ENCODE measurements at regions not wholly inside any gene's neighbourhood (a gene's known extent, or its start where the extent isn't known, plus 50 kb on each side); places are given as distances from the start of the nearest gene placed in this dataset.

DNA sequence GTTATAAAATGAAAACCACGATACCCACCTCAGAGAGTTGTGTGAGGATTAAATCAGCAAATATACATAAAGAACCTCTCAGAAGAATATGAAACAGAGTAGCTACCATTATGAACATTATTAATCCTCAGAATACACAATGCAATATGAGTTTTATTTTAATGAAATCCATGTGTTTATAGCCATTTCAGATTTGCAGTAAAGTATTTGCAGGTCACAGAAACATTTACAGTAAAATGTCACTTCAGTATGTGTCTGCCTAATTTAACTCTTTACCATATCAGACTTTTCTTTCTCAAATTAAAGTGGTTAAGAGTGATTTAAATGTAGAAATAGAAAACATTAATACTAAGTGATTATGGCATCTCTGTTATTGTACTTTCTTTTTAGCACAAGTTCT, 365.2 kb upstream of the MPDZ start:
- Histone ChIP-seq H3K27ac (ENCODE audit: low read length) (no peak overlapping the region), H3K9me3 (ENCODE audit: control insufficient read depth in 1 of 2, low read length in 2 of 2) (peaks cover 0 to 6% of the 10 kb centered on the region in 2 donors), H3K27me3 (ENCODE audit: low read depth, low read length) (no peaks in the 10 kb centered on the region), H3K36me3 (ENCODE audit: control insufficient read depth in 1 of 2, insufficient read depth in 2 of 2, low read length in 2 of 2) (no peaks in the 10 kb centered on the region), H3K4me1 (ENCODE audit: control insufficient read depth in 1 of 2, insufficient read depth in 2 of 2, low read length in 2 of 2) (no peaks in the 10 kb centered on the region), H3K4me3 (ENCODE audit: low read depth in 1 of 2, low read length in 2 of 2) (no peak overlapping the region)

DNA sequence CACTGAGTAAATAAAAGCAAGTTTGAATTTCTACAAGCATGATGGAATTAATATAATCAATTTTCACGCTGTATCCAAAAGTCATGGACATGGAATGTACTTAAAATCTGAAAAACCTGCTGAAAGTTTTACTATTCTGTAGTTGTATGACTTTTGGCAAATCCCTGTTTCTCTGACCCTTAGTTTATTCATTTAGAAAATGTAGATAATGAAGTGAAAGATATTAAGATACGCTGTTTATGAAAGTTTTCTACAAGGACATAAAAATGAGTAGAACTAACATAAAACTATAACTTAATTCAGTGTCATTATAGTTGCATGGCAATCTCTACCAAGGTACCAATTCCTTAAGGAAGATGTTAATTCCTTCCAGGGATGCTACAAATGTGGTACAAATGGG, 363.2 kb upstream of the MPDZ start:
- Histone ChIP-seq H3K4me1 (ENCODE audit: control insufficient read depth in 1 of 2, insufficient read depth in 2 of 2, low read length in 2 of 2) (no peaks in the 10 kb centered on the region), H3K4me3 (ENCODE audit: low read depth in 1 of 2, low read length in 2 of 2) (no peak overlapping the region), H3K27me3 (ENCODE audit: low read depth, low read length) (no peaks in the 10 kb centered on the region), H3K36me3 (ENCODE audit: control insufficient read depth in 1 of 2, insufficient read depth in 2 of 2, low read length in 2 of 2) (no peaks in the 10 kb centered on the region), H3K27ac (ENCODE audit: low read length) (no peak overlapping the region), H3K9me3 (ENCODE audit: control insufficient read depth in 1 of 2, low read length in 2 of 2) (no peaks in the 10 kb centered on the region)

DNA sequence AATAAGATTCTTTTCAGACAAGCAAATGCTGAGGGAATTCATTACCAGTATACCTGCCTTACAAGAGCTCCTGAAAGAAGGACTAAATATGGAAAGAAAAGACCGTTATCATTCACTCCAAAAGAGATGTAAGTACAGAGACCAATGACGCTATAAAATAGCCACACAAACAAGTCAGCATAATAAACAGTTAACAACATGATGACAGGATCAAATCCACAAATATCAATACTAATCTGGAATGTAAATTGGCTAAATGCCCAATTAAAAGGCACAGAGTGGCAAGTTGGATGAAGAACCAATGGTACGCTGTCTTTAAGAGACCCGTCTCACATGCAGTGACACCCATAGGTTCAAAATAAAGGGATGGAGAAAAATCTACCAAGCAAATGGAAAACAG, 349.6 kb upstream of the MPDZ start:
- no peak overlapping the region for H3K4me3 ChIP-seq (ENCODE audit: low read depth in 1 of 2, low read length in 2 of 2)
- no peaks in the 10 kb centered on the region for H3K36me3 ChIP-seq (ENCODE audit: control insufficient read depth in 1 of 2, insufficient read depth in 2 of 2, low read length in 2 of 2)
- H3K9me3 ChIP-seq (ENCODE audit: control insufficient read depth in 1 of 2, low read length in 2 of 2) = peaks cover 0 to 5% of the 10 kb centered on the region in 2 donors
- H3K4me1 ChIP-seq (ENCODE audit: control insufficient read depth in 1 of 2, insufficient read depth in 2 of 2, low read length in 2 of 2) = no peaks in the 10 kb centered on the region
- no peaks in the 10 kb centered on the region for H3K27me3 ChIP-seq (ENCODE audit: low read depth, low read length)
- H3K27ac ChIP-seq (ENCODE audit: low read length) = no peak overlapping the region

DNA sequence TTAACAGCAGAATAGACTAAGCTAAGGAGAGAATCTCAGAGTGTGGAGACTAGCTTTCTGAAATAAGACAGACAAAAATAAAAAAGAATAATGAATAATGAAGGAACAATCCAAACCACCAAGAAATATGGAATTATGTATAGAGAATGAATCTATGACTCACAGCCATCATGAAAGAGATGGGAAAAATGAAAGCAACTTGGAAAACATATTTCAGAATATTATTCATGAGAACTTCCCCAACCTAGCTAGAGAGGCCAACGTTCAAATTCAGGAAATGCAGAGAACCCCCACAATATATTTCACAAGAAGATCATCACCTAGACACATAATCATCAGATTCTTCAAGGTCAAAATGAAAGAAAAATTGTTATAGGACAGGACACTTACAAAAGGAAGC, 349.0 kb upstream of the MPDZ start:
- no peak overlapping the region for H3K27ac ChIP-seq (ENCODE audit: low read length)
- no peaks in the 10 kb centered on the region for H3K27me3 ChIP-seq (ENCODE audit: low read depth, low read length)
- H3K36me3 ChIP-seq (ENCODE audit: control insufficient read depth in 1 of 2, insufficient read depth in 2 of 2, low read length in 2 of 2) = no peaks in the 10 kb centered on the region
- H3K4me1 ChIP-seq (ENCODE audit: control insufficient read depth in 1 of 2, insufficient read depth in 2 of 2, low read length in 2 of 2) = no peaks in the 10 kb centered on the region
- peaks cover 0 to 5% of the 10 kb centered on the region in 2 donors for H3K9me3 ChIP-seq (ENCODE audit: control insufficient read depth in 1 of 2, low read length in 2 of 2)
- H3K4me3 ChIP-seq (ENCODE audit: low read depth in 1 of 2, low read length in 2 of 2) = no peak overlapping the region

DNA sequence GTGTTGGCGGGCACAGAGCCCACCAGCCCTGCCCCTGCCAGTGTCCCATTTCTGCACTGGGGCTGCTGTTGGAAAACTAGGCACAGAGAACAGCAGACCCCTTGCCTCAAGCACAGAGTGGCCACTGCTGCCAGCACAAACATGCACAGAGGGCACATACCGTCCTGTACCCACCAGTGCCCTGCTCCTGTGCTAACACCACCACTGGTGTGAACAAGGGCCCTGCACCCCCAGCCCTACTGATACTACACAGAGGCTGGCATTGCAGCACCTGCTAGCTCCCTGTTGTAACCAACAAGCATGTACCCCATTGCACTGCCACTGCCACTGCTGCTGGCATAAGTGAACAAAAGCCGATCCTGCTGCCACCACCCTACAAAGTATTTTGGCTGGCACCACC, 348.0 kb upstream of the MPDZ start:
- peaks cover 0 to 5% of the 10 kb centered on the region in 2 donors for H3K9me3 ChIP-seq (ENCODE audit: control insufficient read depth in 1 of 2, low read length in 2 of 2)
- no peak overlapping the region for H3K4me3 ChIP-seq (ENCODE audit: low read depth in 1 of 2, low read length in 2 of 2)
- H3K27ac ChIP-seq (ENCODE audit: low read length) = no peak overlapping the region
- no peaks in the 10 kb centered on the region for H3K27me3 ChIP-seq (ENCODE audit: low read depth, low read length)
- H3K4me1 ChIP-seq (ENCODE audit: control insufficient read depth in 1 of 2, insufficient read depth in 2 of 2, low read length in 2 of 2) = no peaks in the 10 kb centered on the region
- H3K36me3 ChIP-seq (ENCODE audit: control insufficient read depth in 1 of 2, insufficient read depth in 2 of 2, low read length in 2 of 2) = no peaks in the 10 kb centered on the region

DNA sequence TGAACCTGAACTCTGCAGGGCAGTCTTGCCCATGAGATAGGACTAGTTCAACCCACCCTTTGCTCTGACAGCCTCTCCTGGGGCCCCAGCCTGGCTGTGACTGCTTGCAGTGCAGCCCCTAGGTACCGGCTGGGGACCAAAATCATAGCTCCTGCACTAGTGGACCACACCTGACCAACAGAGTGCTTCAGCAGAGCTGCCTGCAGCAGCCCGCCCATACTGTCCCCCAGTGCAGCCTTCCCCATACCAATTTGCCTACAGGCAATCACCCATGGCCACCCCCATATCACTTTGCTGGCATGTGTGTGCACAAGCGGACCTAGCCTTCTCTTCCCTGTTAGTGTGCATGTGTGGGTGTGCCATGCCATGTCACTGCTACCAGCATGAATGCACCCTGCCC, 347.6 kb upstream of the MPDZ start:
- Histone ChIP-seq H3K4me3 (ENCODE audit: low read depth in 1 of 2, low read length in 2 of 2) (no peak overlapping the region), H3K9me3 (ENCODE audit: control insufficient read depth in 1 of 2, low read length in 2 of 2) (peaks cover 0 to 5% of the 10 kb centered on the region in 2 donors), H3K27me3 (ENCODE audit: low read depth, low read length) (no peaks in the 10 kb centered on the region), H3K36me3 (ENCODE audit: control insufficient read depth in 1 of 2, insufficient read depth in 2 of 2, low read length in 2 of 2) (no peaks in the 10 kb centered on the region), H3K27ac (ENCODE audit: low read length) (no peak overlapping the region), H3K4me1 (ENCODE audit: control insufficient read depth in 1 of 2, insufficient read depth in 2 of 2, low read length in 2 of 2) (no peaks in the 10 kb centered on the region)

DNA sequence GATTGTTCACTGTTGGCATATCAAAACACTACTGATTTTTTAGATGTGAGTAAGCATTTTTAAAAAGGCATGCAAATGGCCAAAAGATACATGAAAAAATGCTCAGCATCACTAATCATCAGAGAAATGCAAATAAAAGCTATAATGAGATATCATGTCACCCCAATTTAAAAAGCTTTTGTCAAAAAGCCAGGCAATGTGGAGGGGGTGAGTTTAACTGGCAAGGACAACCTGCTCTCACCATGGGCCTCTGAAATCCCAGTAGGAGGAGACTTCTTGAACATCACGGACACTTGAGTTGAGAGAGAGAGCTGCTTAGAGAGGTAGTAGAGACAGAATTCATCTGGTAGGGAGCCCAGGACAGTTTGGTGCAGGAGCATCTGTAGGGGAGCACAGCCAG, 347.1 kb upstream of the MPDZ start:
- Histone ChIP-seq H3K27me3 (ENCODE audit: low read depth, low read length) (no peaks in the 10 kb centered on the region), H3K36me3 (ENCODE audit: control insufficient read depth in 1 of 2, insufficient read depth in 2 of 2, low read length in 2 of 2) (no peaks in the 10 kb centered on the region), H3K27ac (ENCODE audit: low read length) (no peak overlapping the region), H3K4me1 (ENCODE audit: control insufficient read depth in 1 of 2, insufficient read depth in 2 of 2, low read length in 2 of 2) (peaks cover 0 to 4% of the 10 kb centered on the region in 2 donors), H3K4me3 (ENCODE audit: low read depth in 1 of 2, low read length in 2 of 2) (no peak overlapping the region), H3K9me3 (ENCODE audit: control insufficient read depth in 1 of 2, low read length in 2 of 2) (peaks cover 0 to 5% of the 10 kb centered on the region in 2 donors)

DNA sequence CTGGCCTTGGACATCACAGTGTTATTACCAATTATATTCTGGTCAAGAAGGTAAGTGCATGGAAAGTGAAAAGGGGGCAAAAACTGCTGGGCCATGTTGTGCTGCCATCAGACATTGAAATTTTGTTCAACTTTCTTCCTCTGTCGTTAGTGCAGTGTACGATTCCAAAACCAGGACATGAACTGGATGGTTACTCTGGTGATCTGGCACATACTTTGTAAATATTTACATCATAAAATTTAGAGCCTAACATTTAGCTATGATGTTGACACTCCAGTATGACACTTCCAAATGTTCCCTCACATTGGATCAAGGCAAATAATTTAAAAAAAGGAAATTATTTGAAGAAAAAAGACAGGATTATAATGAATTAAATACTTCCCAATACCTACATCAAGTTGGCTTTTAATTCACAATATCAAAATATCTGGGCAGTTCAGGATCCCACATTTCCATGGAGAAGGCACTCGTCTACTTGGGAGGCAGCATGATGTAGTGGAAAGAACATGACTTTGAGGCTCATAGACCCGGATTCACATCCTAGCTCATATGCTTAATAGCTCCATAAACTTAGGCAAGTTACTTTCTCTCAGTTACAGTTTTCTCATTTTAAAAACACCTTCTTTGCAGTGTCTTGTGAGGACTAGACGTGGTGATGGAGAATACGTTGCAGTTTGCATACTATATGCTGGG, 342.5 kb upstream of the MPDZ start:
- H3K36me3 ChIP-seq (ENCODE audit: control insufficient read depth in 1 of 2, insufficient read depth in 2 of 2, low read length in 2 of 2) = no peaks in the 10 kb centered on the region
- H3K4me3 ChIP-seq (ENCODE audit: low read depth in 1 of 2, low read length in 2 of 2) = no peak overlapping the region
- H3K4me1 ChIP-seq (ENCODE audit: control insufficient read depth in 1 of 2, insufficient read depth in 2 of 2, low read length in 2 of 2) = peaks cover 0 to 4% of the 10 kb centered on the region in 2 donors
- no peak overlapping the region for H3K27ac ChIP-seq (ENCODE audit: low read length)
- no peaks in the 10 kb centered on the region for H3K27me3 ChIP-seq (ENCODE audit: low read depth, low read length)
- no peaks in the 10 kb centered on the region for H3K9me3 ChIP-seq (ENCODE audit: control insufficient read depth in 1 of 2, low read length in 2 of 2)

DNA sequence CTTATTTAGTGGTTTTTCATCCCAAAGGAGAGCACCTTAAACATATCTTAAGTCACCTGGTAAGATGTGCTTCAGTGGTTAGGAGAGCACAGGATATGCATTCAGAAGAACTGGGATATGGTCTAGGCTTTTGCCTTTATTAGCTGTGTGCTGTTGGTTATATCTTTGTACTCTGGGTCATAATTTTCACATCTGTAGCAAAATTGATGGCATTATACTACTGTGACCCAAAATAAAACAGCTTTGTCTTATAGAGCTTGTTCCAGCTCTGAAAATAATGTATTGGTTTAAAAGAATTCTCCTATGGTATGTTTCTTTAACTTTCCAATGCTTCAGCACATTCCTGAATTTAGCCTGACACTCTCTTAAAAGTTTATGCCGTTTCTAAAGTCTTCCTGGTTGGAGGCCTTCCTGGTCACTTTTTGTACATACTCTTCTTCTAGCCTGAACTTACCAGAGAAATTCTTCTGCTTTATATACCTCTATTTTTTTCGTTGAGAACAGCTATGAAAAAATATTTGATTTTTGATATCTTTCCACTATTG, 337.1 kb upstream of the MPDZ start:
- Histone ChIP-seq H3K27ac (ENCODE audit: low read length) (no peak overlapping the region), H3K27me3 (ENCODE audit: low read depth, low read length) (no peaks in the 10 kb centered on the region), H3K4me1 (ENCODE audit: control insufficient read depth in 1 of 2, insufficient read depth in 2 of 2, low read length in 2 of 2) (peaks cover 0 to 5% of the 10 kb centered on the region in 2 donors), H3K4me3 (ENCODE audit: low read depth in 1 of 2, low read length in 2 of 2) (no peak overlapping the region), H3K36me3 (ENCODE audit: control insufficient read depth in 1 of 2, insufficient read depth in 2 of 2, low read length in 2 of 2) (no peaks in the 10 kb centered on the region), H3K9me3 (ENCODE audit: control insufficient read depth in 1 of 2, low read length in 2 of 2) (no peaks in the 10 kb centered on the region)

DNA sequence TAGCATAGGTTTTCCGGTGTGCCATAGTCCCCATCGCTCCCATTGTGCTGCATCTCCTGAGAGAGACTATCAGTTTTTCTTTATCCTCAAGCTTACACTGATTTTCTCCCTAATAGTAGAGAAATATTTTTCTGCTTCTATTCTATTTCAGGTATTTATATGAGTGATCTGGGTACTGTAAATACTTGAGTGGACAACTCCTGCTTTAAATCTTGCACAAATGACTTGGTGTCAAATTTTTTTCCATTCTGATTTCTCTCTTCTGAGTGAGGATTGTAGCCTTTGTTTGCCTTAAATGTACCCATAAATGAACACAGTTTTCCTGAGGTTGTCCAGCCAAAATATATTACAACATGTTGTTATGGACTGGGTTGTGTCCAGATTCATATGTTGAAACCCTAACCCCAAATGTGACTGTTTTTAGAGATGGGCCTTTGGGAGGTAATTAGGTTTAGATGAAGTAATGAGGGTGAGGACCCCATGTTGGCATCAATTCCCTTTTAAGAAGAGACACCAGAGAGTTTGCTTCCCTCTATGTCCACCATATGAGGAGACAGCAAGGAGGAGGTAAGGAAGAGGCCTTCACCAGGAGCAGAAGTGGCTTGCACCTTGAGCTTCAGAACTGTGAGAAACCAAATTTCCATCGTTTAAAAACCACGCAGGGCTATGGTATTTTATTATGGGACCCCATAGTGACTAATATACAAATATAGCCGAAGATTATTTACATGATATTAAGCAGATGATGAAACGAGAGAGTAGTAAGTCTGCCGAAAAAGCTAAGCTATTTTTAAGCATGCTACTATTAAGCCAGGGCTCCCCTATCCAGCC, 336.4 kb upstream of the MPDZ start:
- Histone ChIP-seq H3K36me3 (ENCODE audit: control insufficient read depth in 1 of 2, insufficient read depth in 2 of 2, low read length in 2 of 2) (no peaks in the 10 kb centered on the region), H3K27ac (ENCODE audit: low read length) (no peak overlapping the region), H3K9me3 (ENCODE audit: control insufficient read depth in 1 of 2, low read length in 2 of 2) (no peaks in the 10 kb centered on the region), H3K27me3 (ENCODE audit: low read depth, low read length) (no peaks in the 10 kb centered on the region), H3K4me1 (ENCODE audit: control insufficient read depth in 1 of 2, insufficient read depth in 2 of 2, low read length in 2 of 2) (peaks cover 0 to 5% of the 10 kb centered on the region in 2 donors), H3K4me3 (ENCODE audit: low read depth in 1 of 2, low read length in 2 of 2) (no peak overlapping the region)

DNA sequence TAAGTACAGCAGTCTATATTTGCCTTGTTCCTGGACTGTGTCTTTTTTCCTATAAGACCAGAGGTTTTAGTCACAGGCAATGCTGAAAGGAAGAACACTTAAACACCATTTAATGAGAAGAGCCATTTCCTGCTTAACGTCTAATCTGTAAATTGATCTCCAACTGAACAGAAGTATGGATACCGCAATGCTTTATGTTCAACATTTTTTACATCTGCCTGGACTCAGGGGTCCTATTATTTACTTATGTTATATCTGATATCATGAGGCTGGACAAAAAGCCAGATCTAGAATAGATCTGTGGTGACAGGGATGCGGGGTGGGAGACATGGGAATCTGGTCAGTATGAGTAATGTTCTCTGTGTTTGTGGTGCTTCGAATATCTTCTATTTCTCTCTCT, 334.6 kb upstream of the MPDZ start:
- Histone ChIP-seq H3K36me3 (ENCODE audit: control insufficient read depth in 1 of 2, insufficient read depth in 2 of 2, low read length in 2 of 2) (no peaks in the 10 kb centered on the region), H3K9me3 (ENCODE audit: control insufficient read depth in 1 of 2, low read length in 2 of 2) (no peaks in the 10 kb centered on the region), H3K4me3 (ENCODE audit: low read depth in 1 of 2, low read length in 2 of 2) (no peak overlapping the region), H3K4me1 (ENCODE audit: control insufficient read depth in 1 of 2, insufficient read depth in 2 of 2, low read length in 2 of 2) (peaks cover 0 to 5% of the 10 kb centered on the region in 2 donors), H3K27me3 (ENCODE audit: low read depth, low read length) (no peaks in the 10 kb centered on the region), H3K27ac (ENCODE audit: low read length) (no peak overlapping the region)

All from muscle layer of duodenum (tissue), 2 donors.